HG02610 (cell line): ENCODE measurements at regions not wholly inside any gene's neighbourhood (a gene's known extent, or its start where the extent isn't known, plus 50 kb on each side); places are given as distances from the start of the nearest gene placed in this dataset.

ENCODE experiments used
- ATAC-seq: cut with Tn5 transposase; IDR thresholded peaks from one replicate; pipeline ENCODE4 v1.9.1; 2021; ENCODE audit warnings: mild to moderate bottlenecking, moderate library complexity; ENCODE audit not compliant: unreplicated experiment

DNA sequence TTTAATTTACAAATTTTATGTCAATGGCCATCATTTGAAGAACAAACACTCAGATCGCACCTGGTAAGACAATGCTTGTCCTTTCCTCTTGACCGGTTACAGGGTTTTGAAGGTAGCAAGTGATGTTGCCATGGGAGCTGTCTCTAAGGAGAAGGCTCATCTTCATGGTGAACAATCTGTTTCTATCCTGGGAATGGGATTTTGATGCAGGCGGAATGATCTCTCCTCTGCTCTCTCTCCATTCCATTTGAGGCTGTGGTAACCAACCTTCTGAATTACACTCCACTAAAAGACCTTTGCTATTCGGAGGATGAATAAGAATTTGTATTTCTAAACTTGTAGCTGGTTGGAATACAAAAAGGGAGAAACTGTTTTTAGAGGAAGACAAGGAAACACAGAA is 57.9 kb upstream of the SLC5A9 start:
- no peak for ATAC-seq

DNA sequence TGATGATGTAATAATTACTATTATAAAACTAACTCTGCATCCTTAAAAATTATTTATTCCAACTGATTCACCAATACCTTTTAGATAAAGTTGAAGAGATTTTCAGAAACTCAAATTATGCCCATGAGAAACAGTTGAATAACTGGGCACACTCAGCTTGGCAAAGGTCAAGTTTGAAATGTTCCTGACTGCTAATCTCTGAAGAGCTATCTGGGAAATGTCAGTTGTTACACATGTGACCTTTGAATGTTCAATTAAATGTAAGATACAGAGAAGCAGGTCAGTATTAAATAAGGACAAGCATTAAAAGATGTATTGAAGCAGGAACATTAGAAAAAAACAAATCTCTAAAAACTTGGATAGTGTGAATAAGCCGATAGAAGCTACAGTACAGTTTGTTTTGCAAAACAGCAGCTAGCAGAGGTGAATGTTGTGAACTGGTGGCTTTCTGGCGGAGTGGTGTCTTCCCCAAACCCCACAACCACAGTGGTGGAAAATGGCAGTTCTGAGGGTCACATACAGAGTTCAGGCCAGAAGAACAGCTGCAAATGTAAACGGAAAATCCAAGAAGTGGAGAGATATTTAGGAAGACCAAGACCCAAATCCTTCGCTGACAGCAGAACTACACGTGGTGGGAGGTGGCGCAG is 61.9 kb upstream of the SLC5A9 start:
- ATAC-seq = no peak

DNA sequence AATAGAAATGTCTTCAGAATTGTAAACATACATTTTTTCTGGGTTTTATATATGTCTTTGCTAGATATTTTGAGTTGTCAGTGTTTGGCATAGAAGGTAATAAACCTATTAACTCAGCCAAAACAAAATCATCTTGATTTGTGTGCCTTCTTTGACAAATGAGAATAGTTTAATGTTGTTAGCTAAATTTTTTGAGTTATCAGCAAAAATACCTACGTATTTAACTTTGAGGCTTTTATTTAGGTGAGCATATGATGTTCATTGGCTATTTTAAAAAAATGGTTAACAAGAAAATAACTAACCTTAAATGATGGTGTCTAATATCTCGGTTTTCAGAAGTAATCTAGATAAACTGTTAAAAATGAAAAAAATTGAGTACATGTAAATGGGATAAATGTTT is 83.2 kb upstream of the SLC5A9 start:
- ATAC-seq = no peak

DNA sequence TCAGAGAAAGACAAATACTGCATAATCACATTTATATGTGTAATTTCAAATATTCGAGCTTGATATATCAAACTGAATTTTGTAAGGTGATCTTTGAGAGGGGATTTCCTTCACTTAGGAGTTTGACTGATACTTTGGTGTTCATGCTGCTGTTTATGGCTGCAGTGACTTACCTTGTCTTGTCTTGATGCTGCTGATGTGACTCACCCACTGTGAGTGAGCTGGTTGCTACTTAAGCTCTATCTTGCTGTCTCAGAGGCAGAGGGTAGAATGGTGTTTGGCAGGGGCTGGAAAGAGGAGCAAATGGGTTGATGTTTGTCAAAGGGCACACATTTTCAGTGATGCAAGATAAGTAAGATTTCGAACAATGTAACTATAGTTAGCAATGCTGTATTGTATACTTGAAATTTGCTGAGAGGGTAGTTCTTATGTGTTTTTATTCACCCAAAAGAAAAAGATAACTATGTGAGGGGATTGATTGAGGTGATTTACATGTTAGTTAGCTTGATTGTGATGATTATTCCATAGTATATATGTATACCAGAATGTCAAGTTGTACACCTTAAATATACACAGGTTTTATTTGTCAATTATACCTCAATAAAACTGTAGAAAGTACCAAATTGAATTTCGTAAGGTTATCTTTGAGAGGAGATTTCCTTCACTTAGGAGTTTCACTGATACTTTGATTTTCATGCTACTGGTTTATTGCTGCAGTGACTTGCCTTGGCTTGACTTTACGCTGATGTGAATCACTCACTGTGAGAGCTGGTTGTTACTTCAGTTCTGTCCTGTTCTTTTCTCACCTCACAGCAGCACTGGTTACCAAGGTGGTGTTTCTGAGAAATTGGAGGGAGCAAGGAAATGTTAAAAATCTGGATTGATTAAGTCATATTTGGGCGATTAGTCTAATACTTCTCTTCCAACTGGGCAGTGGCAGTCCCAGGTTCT is 94.5 kb upstream of the SLC5A9 start:
- no peak for ATAC-seq

DNA sequence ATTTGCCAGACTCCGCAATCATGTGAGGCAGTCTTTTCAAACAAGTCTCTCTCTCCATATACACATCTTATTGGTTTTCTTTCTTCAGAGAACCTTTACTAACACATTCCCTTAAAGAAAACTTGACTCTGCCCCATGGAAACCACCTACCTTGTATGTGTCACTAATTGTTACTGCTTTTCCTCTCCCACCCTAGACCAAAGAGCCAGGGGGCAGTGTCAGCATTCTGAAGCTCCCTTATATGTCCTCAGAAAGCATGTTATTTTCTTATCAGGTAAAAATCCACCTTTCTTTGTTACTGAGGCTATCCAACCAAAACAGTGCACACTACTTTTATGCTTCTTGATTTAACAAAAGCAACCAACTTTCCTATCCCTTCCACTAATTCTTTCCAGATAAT is 98.9 kb upstream of the SLC5A9 start:
- ATAC-seq = no peak

DNA sequence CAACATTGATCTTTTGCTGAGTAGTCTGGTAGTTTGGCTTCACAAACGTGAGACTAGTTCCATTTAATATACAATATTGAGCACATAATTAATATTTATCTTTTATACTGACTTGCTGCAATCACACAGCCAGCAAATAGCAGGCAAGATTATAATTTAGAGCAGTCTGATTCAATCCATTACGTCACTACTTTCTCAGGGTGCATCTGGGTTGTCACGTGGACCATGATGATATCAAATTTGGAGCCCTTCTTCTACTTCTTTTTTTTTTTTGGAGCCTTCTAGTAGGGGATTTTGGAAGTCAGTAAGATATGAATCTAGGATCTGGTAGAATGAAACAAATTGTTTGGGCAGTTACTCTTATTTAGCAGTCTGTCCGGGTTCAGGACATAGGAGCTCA is 100.6 kb upstream of the SLC5A9 start:
- ATAC-seq = no peak

DNA sequence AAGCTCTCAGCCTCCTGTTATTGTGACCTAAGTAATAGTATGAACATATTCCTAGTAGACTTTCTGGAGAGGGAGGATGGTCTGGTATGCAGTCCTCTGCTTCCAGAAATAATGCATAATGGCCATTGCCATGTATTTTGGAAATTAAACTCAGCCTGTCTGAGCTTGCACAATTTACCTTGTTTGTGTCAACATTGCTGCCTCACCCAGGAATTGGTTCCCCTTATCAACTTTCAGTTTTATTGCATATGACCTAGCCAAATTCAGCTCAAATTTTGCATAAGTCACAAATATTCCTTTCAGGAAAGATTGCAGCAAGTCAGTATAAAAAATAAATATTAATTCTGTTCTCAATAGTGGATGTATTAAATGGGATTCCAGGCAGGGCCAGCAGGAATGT is 101.9 kb upstream of the SLC5A9 start:
- ATAC-seq = no peak

DNA sequence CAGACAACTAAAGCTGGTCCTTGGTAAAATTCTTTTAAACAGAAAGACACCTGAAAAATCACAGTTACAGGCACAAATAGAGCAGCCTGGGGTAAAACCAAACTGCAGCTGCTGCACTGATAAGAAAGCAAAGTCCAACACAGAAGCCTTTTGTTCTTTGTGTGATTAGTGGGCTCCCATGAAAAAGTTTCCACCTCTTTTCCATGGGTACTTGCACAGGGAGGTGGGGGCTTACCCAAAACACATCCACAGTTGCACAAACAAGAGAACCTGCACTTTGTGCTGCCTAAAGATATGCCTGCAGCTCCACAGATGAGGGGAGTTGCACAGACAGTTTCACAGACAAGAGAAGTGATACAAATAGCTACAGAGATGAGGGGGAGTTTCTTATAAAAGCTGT is 106.7 kb upstream of the SLC5A9 start:
- ATAC-seq = no peak

DNA sequence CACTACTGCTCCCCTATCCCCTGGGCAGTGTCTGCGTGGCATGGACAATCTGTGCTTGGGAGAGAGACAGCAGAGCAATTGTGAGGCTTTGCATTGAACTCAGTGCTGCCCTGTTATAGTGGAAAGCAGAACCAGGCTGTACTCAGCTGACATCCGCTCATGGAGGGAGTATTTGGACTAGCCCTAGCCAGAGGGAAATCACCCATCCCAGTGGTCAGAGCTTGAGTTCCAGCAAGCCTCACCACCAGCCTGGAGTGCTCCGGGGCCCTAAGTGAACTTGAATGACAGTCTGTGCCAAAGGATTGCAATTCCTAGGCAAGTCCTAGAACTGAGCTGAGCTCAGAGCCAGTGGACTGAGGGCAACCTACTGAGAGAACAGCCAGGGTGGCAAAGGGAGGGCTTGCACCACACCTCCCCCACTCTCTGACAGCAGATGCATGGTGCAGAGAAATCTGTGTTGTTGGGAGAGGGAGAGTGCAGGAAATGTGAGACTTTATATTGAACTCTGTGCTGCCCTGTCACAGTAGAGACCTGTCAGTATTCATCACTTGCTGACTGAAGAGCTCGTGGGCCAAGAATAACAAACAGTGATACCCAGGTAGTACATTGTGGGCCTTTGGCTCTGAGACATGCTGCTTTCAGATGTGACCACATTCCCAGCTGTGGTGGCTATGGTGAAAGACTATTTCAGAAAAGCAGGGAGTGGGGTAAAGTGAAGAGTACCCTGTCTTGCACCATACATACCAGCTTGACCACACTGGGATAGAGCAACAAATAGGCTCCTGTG is 107.7 kb upstream of the SLC5A9 start:
- no peak for ATAC-seq

DNA sequence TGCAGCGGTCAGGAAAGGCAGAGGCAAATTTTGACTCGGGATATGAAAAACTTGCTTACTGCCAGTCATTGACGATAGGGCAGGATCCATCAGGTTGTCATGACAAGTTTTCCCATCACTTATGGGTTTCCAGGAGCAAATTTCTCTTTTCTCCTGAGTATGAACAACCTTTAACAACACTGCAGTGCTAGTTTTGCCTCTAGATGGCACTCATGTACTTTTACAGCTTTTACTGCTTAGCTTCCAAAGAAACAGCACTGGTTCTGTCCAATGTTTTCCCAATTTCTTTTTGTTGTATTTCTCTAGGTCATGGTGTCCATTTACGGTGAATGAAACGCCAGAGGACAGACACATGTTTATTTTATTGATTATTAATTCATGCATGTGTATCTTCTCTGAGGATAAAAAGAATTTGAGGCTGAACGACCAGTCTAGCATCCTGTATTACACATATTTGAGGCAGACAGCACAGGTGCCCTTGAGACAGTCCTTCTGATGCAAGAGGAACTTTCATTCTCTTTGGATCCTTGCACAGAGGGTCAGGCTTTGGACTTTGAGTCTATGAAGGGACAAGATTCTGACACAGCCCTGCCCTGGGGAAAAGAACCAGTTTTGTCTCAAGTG is 112.3 kb upstream of the TRABD2B start:
- ATAC-seq = no peak

DNA sequence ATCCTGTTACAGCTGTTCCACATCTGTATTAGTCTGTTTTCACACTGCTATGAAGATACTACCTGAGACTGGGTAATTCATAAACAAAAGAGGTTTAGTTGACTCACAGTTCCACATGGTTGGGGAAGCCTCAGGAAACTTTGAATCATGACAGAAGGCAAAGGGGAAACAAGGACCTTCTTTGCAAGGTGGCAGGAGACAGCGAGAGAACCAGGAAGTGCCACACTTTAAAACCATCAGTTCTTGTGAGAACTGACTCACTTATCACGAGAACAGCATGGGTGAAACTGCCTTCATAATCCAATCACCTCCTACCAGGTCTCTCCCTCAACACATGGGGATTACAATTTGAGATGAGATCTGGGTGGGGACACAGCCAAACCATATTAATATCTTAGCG is 110.3 kb upstream of the TRABD2B start:
- ATAC-seq = no peak

DNA sequence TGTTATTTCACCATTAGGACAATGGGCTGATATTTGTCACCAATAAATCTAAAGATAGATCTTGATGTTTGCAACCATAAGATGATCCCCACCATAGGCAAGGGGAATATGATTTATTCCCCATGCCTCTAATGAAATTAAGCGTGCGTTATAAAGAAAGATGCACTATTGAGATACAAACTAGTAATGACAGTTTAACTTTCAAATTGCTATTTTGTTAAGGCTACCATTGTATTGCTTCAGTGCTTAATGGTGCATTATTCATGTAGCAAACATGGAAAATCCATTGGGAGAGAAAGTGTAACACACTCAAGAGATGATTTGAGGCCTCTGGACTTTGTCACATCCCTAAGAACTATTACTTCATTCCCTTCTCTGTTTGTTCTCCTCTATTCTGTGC is 108.9 kb upstream of the TRABD2B start:
- ATAC-seq = no peak

DNA sequence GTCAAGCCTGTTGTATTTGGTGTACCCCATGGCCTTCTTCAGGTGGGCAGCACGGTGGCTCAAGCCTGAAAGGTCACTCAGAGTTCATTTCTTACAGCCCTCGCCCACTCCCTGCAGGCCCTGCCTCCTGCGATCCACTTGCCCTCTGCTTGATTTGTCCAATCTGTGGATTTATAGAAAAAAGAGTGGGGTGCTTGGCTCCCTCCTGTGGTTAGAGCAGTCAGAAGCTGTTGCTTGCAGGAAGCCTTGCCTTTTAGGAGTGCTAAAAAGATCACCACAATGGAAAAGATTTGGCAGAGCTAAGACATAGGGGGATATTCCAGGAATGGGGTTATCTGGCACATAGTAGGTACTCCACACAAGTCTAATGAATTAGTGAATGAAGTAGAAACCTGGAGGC is 108.0 kb upstream of the TRABD2B start:
- ATAC-seq = no peak

DNA sequence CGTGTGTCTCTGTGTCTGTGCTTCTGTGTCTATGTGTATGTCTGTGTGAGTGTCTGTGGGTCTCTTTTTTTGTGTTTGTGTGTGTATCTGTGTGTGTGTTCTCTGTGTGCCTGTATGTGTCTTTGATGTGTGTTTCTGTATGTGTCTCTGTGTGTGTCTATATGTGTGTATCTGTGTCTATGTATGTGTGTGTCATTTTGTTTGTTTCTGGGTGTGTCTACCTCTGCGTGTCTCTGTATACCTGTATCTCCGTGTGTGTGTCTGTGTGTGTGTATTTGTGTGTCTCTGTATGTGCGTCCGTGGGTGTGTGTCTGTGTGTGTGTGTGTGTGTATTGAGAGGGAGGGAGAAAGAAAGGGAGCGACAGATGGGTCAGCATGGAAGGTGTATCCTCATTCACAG is 106.3 kb upstream of the TRABD2B start:
- ATAC-seq = no peak

DNA sequence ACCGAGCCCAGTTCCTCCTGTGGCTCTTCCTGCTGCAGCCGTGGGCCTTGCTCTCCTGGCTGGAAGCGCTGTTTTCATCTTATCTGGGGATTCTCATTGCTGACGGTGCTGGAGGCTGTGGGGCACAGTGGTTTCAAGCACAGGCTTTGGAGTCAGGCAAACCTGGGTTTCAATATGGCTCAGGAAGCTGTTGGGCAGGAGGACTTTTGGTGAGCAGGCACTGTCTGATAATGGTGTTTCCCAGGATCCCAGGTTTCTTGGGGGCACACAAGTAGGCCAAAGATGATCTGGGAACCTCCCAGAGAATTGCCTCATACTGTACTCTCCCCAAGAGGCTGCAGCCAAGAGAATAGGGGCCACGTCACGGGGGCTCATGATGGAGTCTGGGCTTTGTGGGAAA is 105.6 kb upstream of the TRABD2B start:
- no peak for ATAC-seq

DNA sequence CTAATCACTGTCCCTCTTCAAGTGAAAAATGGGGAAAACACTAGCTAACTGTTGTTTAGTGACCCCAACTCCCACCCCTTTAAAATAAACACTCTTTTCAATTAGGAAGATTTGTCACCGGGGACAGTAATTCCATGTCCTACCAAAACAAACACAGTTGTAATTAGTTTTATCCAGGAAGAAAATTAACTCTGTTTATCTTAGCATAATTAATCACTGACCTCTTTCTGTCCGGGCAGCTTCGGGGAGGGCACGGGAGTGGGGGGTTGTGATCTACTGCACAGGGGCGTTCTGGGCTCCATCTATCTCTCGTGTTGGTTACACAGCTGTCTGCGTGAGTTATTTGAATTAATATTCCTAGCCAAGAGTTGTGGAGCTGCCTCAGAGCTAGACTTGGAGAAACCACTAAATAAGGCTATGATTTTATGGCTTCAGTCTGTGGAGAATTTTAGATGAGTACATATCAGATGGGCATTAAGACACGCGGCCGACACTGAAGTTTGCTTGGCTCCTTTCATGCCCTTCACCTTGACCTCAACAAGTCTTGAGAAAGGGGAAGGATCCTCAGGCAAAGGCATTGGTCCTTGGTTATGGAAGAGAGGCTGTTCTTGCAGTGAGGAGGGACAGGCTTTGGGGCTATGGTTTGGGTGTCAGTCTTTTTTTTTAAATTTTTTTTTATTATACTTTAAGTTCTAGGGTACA is 102.0 kb upstream of the TRABD2B start:
- ATAC-seq = no peak

DNA sequence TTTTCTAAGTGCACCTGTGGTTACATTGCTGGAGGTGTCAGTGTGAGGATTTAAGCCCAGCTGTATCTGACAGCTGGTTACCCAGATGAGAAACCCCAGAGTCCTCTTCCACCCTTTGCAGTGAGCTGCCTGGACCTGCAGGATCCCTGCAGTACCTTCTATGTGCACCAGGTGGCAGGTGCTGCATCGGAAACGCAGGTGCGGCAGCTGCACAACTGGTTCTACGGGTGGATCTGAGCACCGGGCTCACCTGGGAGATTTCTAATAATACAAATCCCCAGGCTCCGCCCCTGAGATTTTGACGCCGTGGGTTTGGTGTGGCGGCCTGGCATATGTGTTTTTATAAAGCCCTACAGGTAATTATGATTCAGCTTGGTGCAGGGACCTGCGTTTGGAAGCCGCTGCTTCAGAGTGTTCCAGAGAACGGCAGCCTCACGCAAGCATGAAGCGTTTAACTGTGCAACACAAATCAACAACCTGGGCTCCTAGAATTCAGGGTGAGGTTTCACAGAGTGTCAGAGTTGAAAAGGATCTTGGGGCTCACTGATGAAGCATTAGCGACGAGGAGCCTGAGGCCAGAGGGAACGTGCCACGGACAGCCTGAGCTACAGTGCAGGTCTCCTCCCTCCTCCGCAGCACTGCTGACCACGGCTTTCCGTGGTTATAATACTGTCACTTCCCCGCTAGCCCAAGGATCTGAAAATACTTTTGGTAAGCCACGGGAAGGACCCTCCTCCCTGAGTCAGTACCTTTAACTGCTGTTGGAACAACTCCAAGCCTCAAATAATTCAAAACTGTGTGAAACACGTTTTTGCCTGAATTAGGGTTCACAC is 96.7 kb upstream of the TRABD2B start:
- peak; percentile 94 for ATAC-seq

DNA sequence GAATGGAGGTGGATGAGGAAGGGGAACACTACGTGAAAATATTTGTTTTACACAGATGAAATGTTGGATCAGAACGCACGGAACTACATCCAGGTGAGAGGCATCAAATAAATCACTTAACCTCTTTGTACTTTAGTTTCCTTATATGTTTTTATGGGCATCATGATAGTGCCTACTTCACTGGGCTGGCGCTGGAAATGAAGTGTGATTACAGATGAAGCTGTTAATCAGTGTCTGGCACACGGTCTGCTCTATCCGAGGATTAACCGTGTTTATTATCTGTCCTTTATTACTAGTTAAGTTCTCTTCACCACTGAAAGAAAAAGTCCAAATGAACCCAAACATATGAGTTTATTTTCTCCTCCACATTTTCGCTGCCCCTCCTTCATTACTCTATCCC is 96.0 kb upstream of the TRABD2B start:
- ATAC-seq = no peak

DNA sequence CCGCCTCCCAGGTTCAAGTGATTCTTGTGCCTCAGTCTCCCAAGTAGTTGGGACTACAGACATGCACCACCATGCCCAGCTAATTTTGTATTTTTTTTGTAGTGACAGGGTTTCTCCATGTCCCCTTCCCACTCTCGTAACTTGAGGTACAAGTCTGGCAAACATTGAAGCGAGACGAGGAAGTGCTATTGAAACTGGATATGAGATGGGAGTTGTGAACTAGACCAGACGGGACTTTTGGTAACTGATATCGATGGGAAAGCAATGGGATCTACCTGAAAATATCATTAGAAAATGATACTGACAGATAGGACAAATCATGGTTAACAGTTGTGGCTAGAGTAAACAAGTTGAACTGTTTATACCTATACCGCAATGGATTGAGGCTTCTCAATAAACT is 95.2 kb upstream of the TRABD2B start:
- ATAC-seq = no peak
